Naive thymus-derived CD4-positive, alpha-beta T cell (primary cell): ENCODE measurements at regions not wholly inside any gene's neighbourhood (a gene's known extent, or its start where the extent isn't known, plus 50 kb on each side); places are given as distances from the start of the nearest gene placed in this dataset.

Experiments
- ATAC-seq: fragments of 150-1000 bp; cut with Tn5 transposase; 2 replicates; pipeline ENCODE4 v1.10.0; 2021; ENCODE audit warnings: mild to moderate bottlenecking, moderate library complexity
- CTCF ChIA-PET: fragments of 350-600 bp; sonication (Branson Sonifier 250); formaldehyde crosslinking; loops from one replicate; lab custom pipeline; 2021; ENCODE audit warnings: antibody characterized with exemption; lab: Charles Lee
- POLR2A ChIA-PET: fragments of 350-600 bp; sonication (Branson Sonifier 250); formaldehyde crosslinking; loops from one replicate; lab custom pipeline; 2021; ENCODE audit warnings: antibody characterized with exemption, inconsistent platforms; lab: Charles Lee
- DNase-seq, 9 donors: peaks; one replicate each; pipeline versions ENCODE4 v3.0.0 to v3.0.0-alpha.2; 2020 to 2022; ENCODE audit warnings: mixed read lengths in 1 of 9
- H3K27ac ChIP-seq: one replicate; pipeline ENCODE4 v1.7.0; 2013; ENCODE audit warnings: mild to moderate bottlenecking, low read depth, low read length, moderate library complexity
- H3K27me3 ChIP-seq, 2 donors: one replicate each; pipeline ENCODE4 v1.7.0; 2013; ENCODE audit warnings: low read length in 2 of 2, mild to moderate bottlenecking in 2 of 2, moderate library complexity in 2 of 2; ENCODE audit not compliant: control insufficient read depth in 2 of 2, insufficient read depth in 2 of 2
- H3K36me3 ChIP-seq, 3 experiments: 1 replicate in 2 of 3; 2 replicates in 1 of 3; pipeline ENCODE4 v1.7.0; 2013; ENCODE audit warnings: low read length in 3 of 3, mild to moderate bottlenecking in 3 of 3, moderate library complexity in 1 of 3; ENCODE audit not compliant: insufficient read depth in 3 of 3, control insufficient read depth in 2 of 3
- H3K4me1 ChIP-seq, 2 donors: one replicate each; pipeline ENCODE4 v1.7.0; 2013; ENCODE audit warnings: low read length in 2 of 2, mild to moderate bottlenecking in 2 of 2, moderate library complexity in 1 of 2; ENCODE audit not compliant: control insufficient read depth in 2 of 2, insufficient read depth in 2 of 2
- H3K4me3 ChIP-seq: 2 replicates; pipeline ENCODE4 v1.7.0; 2013; ENCODE audit warnings: mild to moderate bottlenecking, low read length
- H3K9me3 ChIP-seq, 3 experiments: 1 replicate in 2 of 3; 2 replicates in 1 of 3; pipeline ENCODE4 v1.7.0; 2013; ENCODE audit warnings: low read length in 3 of 3; ENCODE audit not compliant: control insufficient read depth in 2 of 3
- H3K27ac Mint-ChIP-seq, 9 donors: one replicate each; pipeline ENCODE4 v1.8.0; 2020 to 2022; ENCODE audit warnings: mixed read lengths in 9 of 9, mild to moderate bottlenecking in 8 of 9, moderate library complexity in 5 of 9, inconsistent platforms in 2 of 9
- H3K27me3 Mint-ChIP-seq, 5 donors: one replicate each; pipeline ENCODE4 v1.8.0; 2021 to 2022; ENCODE audit warnings: mixed read lengths in 5 of 5, mild to moderate bottlenecking in 1 of 5
- H3K36me3 Mint-ChIP-seq, 5 donors: one replicate each; pipeline ENCODE4 v1.8.0; 2020 to 2022; ENCODE audit warnings: mixed read lengths in 5 of 5, mild to moderate bottlenecking in 3 of 5, inconsistent platforms in 1 of 5
- H3K4me1 Mint-ChIP-seq, 7 donors: one replicate each; pipeline ENCODE4 v1.8.0; 2020 to 2022; ENCODE audit warnings: mixed read lengths in 7 of 7, mild to moderate bottlenecking in 3 of 7, inconsistent platforms in 1 of 7
- H3K4me3 Mint-ChIP-seq, 10 donors: one replicate each; pipeline ENCODE4 v1.8.0; 2020 to 2022; ENCODE audit warnings: mild to moderate bottlenecking in 10 of 10, mixed read lengths in 10 of 10, moderate library complexity in 6 of 10, inconsistent platforms in 2 of 10
- H3K9me3 Mint-ChIP-seq, 11 donors: one replicate each; pipeline ENCODE4 v1.8.0; 2020 to 2022; ENCODE audit warnings: mixed read lengths in 11 of 11, mild to moderate bottlenecking in 4 of 11, inconsistent platforms in 1 of 11, moderate library complexity in 1 of 11
- intact Hi-C, 2 donors: fragments of 100-400 bp; cut with micrococcal nuclease; formaldehyde crosslinking; loops; one replicate each; pipeline ENCODE4 v1.15.1; 2023

DNA sequence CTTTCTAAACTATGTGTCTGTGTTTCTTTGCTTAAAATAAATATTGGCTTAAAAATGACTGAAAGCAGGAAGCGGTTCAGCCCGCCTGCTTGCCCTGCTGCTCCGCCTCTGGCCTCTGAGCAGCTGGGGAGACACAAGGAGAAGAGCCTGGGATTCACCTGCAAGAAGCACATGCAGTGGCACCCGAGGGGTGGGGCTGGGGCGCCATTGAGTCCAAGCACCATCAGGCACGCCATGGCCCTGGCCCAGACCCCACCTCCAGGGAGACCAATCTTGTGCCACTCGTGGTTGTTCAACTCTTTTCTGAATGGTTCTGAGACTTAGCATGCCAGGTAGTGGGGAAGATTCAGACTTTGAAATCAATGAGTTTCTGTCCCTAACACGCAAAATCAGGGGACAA is 495.5 kb upstream of the MYT1L start:
- no peak overlapping the region for H3K27ac ChIP-seq
- peaks cover 0 to 5% (median 0%) of the 10 kb centered on the region in 5 donors for H3K27me3 Mint-ChIP-seq
- H3K4me1 ChIP-seq = no peaks in the 10 kb centered on the region
- ChIA-PET POLR2A (no interaction called here), CTCF (no interaction called here)
- no peak overlapping the region for H3K27ac Mint-ChIP-seq
- H3K4me3 Mint-ChIP-seq = no peak overlapping the region
- H3K4me1 Mint-ChIP-seq = no peaks in the 10 kb centered on the region
- H3K9me3 ChIP-seq = no peaks in the 10 kb centered on the region
- DNase-seq = no peak
- intact Hi-C loops = no loop called here
- no peaks in the 10 kb centered on the region for H3K27me3 ChIP-seq
- H3K4me3 ChIP-seq = no peak overlapping the region
- no peak for ATAC-seq
- no peaks in the 10 kb centered on the region for H3K36me3 Mint-ChIP-seq
- H3K9me3 Mint-ChIP-seq = peaks cover 0 to 7% (median 1%) of the 10 kb centered on the region in 11 donors
- H3K36me3 ChIP-seq = no peaks in the 10 kb centered on the region

DNA sequence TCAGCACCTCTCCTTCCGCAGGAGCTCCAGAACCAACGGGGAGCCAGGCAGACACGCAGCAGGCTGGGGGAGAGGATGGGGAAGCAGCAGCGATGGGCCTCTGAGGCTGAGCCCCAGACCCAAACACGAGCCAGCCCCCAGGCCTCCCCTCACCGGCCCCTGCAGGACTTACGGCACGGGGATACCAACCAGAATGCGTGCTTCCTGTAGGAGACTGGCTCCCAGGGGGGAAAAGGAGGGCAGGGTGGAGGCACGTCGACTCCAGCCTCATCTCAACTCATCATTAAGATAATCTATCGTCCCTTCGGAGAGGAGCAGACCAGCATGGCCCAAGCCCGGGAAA is 495.1 kb upstream of the MYT1L start:
- Histone ChIP-seq H3K36me3 (no peaks in the 10 kb centered on the region), H3K27me3 (no peaks in the 10 kb centered on the region), H3K27ac (no peak overlapping the region), H3K4me1 (no peaks in the 10 kb centered on the region), H3K9me3 (no peaks in the 10 kb centered on the region), H3K4me3 (no peak overlapping the region)
- CTCF ChIA-PET = no interaction called here
- H3K4me3 Mint-ChIP-seq = no peak overlapping the region
- H3K27me3 Mint-ChIP-seq = peaks cover 0 to 9% (median 2%) of the 10 kb centered on the region in 5 donors
- POLR2A ChIA-PET = no interaction called here
- ATAC-seq (no peak), DNase-seq (no peak)
- intact Hi-C loops = no loop called here
- no peaks in the 10 kb centered on the region for H3K36me3 Mint-ChIP-seq
- peaks cover 0 to 11% (median 4%) of the 10 kb centered on the region in 11 donors for H3K9me3 Mint-ChIP-seq
- H3K4me1 Mint-ChIP-seq = no peaks in the 10 kb centered on the region
- no peak overlapping the region for H3K27ac Mint-ChIP-seq

DNA sequence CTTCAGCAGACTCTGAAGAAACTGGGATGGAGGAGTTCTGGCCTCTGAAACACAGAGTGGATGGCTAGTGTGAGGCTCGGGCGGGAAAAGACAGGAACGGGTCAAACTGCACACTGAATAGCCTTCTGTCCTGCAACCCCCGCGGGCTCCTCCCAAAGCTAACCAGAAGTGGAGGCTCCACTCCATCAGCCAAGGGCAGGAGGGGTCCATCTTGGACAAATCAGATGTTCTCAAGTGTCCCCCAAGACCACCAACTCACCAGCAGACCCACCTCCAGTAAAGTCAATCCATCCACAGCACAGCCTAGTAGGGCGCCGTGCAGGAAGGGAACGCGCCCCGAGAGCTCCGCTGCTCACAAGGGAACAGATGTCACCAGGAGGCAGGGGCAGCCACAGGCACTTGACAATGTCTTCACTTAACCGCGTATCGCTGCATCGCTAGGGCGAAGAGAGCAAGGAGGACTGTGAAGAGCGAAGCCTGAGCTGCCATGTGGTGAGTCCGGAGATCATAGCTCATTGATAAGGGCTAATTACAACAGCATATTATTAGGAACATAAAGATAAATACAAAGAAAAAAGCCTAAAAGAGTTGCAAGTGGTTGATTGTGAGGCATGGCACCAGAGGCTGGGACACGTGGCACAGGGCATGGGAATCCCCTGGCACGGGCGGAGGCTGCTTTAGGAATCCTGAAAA is 494.6 kb upstream of the MYT1L start:
- H3K4me3 ChIP-seq = no peak overlapping the region
- H3K4me1 Mint-ChIP-seq = no peaks in the 10 kb centered on the region
- peaks cover 0 to 14% (median 5%) of the 10 kb centered on the region in 11 donors for H3K9me3 Mint-ChIP-seq
- no peak for ATAC-seq
- no peaks in the 10 kb centered on the region for H3K9me3 ChIP-seq
- peaks cover 0 to 10% (median 2%) of the 10 kb centered on the region in 5 donors for H3K27me3 Mint-ChIP-seq
- H3K27ac Mint-ChIP-seq = no peak overlapping the region
- intact Hi-C loops = no loop called here
- H3K27me3 ChIP-seq = no peaks in the 10 kb centered on the region
- CTCF ChIA-PET = no interaction called here
- H3K4me1 ChIP-seq = no peaks in the 10 kb centered on the region
- no peak overlapping the region for H3K4me3 Mint-ChIP-seq
- DNase-seq = no peak
- POLR2A ChIA-PET = no interaction called here
- no peaks in the 10 kb centered on the region for H3K36me3 Mint-ChIP-seq
- H3K36me3 ChIP-seq = no peaks in the 10 kb centered on the region
- H3K27ac ChIP-seq = no peak overlapping the region

DNA sequence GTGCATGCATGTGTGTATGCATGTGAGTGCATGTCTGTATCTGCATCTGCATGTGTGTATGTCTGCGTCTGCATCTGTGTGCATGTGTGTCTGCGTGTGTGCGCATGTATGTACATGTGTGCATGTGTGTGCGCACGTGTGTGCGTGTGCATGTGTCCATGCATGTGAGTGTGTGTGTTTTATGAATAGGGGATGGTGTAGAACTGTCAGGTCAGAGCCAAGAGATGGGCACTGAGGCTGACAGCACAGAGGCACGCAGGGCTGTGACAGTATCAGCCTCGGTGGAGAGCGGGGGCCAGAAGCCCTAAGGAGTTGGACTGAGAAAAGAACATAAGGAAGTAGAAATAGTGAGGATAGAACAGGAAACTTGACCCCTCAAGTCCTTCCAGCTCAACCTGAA is 494.0 kb upstream of the MYT1L start:
- ATAC-seq = no peak
- Mint-ChIP-seq H3K4me1 (no peaks in the 10 kb centered on the region), H3K27me3 (peaks cover 0 to 10% (median 3%) of the 10 kb centered on the region in 5 donors), H3K9me3 (peaks cover 0 to 20% (median 5%) of the 10 kb centered on the region in 11 donors), H3K36me3 (no peaks in the 10 kb centered on the region), H3K4me3 (no peak overlapping the region), H3K27ac (no peak overlapping the region)
- no peaks in the 10 kb centered on the region for H3K27me3 ChIP-seq
- intact Hi-C loops = no loop called here
- POLR2A ChIA-PET = no interaction called here
- CTCF ChIA-PET = no interaction called here
- H3K27ac ChIP-seq = no peak overlapping the region
- no peaks in the 10 kb centered on the region for H3K36me3 ChIP-seq
- no peaks in the 10 kb centered on the region for H3K9me3 ChIP-seq
- no peak overlapping the region for H3K4me3 ChIP-seq
- no peaks in the 10 kb centered on the region for H3K4me1 ChIP-seq
- no peak for DNase-seq

DNA sequence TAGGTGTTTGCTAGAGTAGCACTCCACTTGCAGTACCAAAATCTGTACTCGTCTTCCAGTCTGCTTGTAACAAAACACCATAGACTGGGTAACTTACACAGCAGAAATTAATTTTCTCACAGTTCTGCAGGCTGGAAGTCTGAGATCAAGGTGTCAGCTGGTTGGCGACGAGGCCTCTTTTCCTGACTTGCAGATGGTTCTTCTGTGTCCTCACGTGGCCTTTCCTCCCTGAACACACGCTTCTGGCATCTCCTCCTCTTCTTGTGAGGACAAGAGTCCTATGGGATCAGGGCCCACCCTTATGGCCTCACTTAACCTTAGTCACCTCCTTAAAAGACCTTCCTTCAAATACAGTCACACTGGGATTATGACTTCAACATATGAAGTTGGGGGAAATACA is 493.5 kb upstream of the MYT1L start:
- Histone ChIP-seq H3K27me3 (no peaks in the 10 kb centered on the region), H3K36me3 (no peaks in the 10 kb centered on the region), H3K27ac (no peak overlapping the region), H3K4me1 (no peaks in the 10 kb centered on the region), H3K9me3 (no peaks in the 10 kb centered on the region), H3K4me3 (no peak overlapping the region)
- H3K27ac Mint-ChIP-seq = no peak overlapping the region
- intact Hi-C loops = no loop called here
- H3K9me3 Mint-ChIP-seq = peaks cover 0 to 24% (median 6%) of the 10 kb centered on the region in 11 donors
- H3K4me3 Mint-ChIP-seq = no peak overlapping the region
- DNase-seq (no peak), ATAC-seq (no peak)
- no peaks in the 10 kb centered on the region for H3K36me3 Mint-ChIP-seq
- H3K4me1 Mint-ChIP-seq = no peaks in the 10 kb centered on the region
- CTCF ChIA-PET = no interaction called here
- H3K27me3 Mint-ChIP-seq = peaks cover 0 to 10% (median 7%) of the 10 kb centered on the region in 5 donors
- POLR2A ChIA-PET = no interaction called here

DNA sequence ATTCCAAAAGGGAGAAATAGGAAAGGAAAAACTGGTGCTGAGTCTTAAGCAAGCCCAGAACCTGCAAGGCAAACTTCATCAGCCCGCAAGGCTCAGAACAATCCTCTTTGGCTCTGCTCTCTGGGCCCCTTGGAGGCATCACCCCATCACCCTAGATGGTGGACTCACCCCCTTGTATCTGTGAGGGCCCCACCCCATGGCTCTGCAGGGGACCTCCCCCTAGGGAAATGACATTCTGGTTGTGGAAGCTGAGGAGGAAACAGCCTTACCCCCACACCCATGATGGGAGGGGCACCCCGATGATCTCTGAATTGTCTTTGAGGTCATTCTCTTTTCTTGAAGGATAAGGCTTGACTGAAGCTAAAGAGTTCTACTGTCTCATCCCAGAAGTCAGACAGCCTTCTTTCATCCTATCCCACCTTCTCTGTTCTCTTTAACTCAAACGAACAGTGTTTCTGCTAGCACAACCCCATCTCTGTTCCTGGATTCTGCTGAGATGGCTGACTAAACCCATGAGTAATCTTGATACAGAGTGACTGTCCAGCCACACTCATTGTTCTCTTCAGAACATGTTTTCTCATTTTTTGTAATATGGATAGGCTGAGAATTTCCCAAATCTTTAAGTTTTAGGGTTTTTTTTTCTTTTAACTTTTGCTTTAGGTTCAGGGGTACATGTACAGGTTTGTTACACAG is 492.1 kb upstream of the MYT1L start:
- Mint-ChIP-seq H3K27ac (no peak overlapping the region), H3K4me3 (no peak overlapping the region), H3K4me1 (no peaks in the 10 kb centered on the region), H3K9me3 (peaks cover 0 to 37% (median 6%) of the 10 kb centered on the region in 11 donors), H3K27me3 (peaks cover 4 to 23% (median 15%) of the 10 kb centered on the region in 5 donors), H3K36me3 (no peaks in the 10 kb centered on the region)
- Histone ChIP-seq H3K27me3 (no peaks in the 10 kb centered on the region), H3K4me3 (no peak overlapping the region), H3K9me3 (no peaks in the 10 kb centered on the region), H3K4me1 (no peaks in the 10 kb centered on the region), H3K27ac (no peak overlapping the region), H3K36me3 (no peaks in the 10 kb centered on the region)
- ChIA-PET CTCF (no interaction called here), POLR2A (no interaction called here)
- intact Hi-C loops = no loop called here
- ATAC-seq (no peak), DNase-seq (no peak)

DNA sequence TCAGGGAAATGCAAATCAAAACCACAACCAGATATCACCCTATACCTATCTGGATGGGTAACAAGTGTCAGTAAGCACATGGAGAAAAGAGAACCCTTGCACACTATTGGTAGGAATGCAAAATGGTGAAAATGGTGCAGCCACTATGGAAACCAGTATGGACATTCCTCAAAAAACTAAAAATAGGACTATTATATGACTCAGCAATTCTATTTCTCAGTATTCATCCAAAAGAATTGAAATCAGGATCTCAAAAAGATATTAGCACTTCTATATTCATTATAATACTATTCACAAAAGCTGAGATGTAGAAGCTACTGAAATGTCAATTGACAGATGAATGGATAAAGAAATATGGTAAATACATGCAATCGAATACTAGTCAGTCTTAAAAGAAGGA is 491.1 kb upstream of the MYT1L start:
- ChIA-PET POLR2A (no interaction called here), CTCF (no interaction called here)
- no peaks in the 10 kb centered on the region for H3K9me3 ChIP-seq
- Mint-ChIP-seq H3K27ac (no peak overlapping the region), H3K4me3 (no peak overlapping the region), H3K4me1 (no peaks in the 10 kb centered on the region), H3K36me3 (peaks cover 0 to 1% (median 0%) of the 10 kb centered on the region in 5 donors), H3K9me3 (peaks cover 0 to 43% (median 6%) of the 10 kb centered on the region in 11 donors), H3K27me3 (peaks cover 4 to 33% (median 26%) of the 10 kb centered on the region in 5 donors)
- no peaks in the 10 kb centered on the region for H3K36me3 ChIP-seq
- no peak overlapping the region for H3K27ac ChIP-seq
- no peaks in the 10 kb centered on the region for H3K4me1 ChIP-seq
- H3K4me3 ChIP-seq = no peak overlapping the region
- DNase-seq = no peak
- intact Hi-C loops = no loop called here
- no peaks in the 10 kb centered on the region for H3K27me3 ChIP-seq
- ATAC-seq = no peak
